IMR-90 (cell line): ENCODE measurements at regions not wholly inside any gene's neighbourhood (a gene's known extent, or its start where the extent isn't known, plus 50 kb on each side); places are given as distances from the start of the nearest gene placed in this dataset.

ENCODE experiments used
- ATAC-seq: fragments of 200-7000 bp; cut with Tn5 transposase; 2 replicates; pipeline ENCODE4 v1.9.1; 2020; ENCODE audit warnings: low read depth, mild to moderate bottlenecking, moderate library complexity
- BruUV-seq: library from RNA; stranded (reverse); fragments of 400-500 nt; replicated peaks from 2 replicates; lab custom pipeline; 2021; lab: Mats Ljungman, UMichigan
- CTCF ChIA-PET: fragments of 300-600 bp; formaldehyde crosslinking; extraction: SDS; loops from one replicate; lab custom pipeline; 2021; ENCODE audit warnings: antibody characterized with exemption; lab: Yijun Ruan, JAX
- POLR2A ChIA-PET: fragments of 300-600 bp; sonication (Branson Sonifier 250); formaldehyde crosslinking; loops from one replicate; lab custom pipeline; 2022; ENCODE audit warnings: antibody characterized with exemption; ENCODE audit not compliant: unreplicated experiment; lab: Charles Lee
- DNase-seq: peaks from one replicate; pipeline ENCODE4 v3.0.0; 2013
- H2AFZ ChIP-seq: replicated peaks from 2 replicates; pipeline ENCODE3; 2013; ENCODE audit warnings: low read length, mild to moderate bottlenecking; ENCODE audit not compliant: poor library complexity
- H2AK5ac ChIP-seq: 2 replicates; pipeline ENCODE4 v1.6.1; 2013; ENCODE audit warnings: low read depth, low read length, inconsistent platforms
- H2AK9ac ChIP-seq: replicated peaks from 2 replicates; pipeline ENCODE3; 2013; ENCODE audit warnings: mild to moderate bottlenecking, low read depth, low read length, moderate library complexity; ENCODE audit not compliant: poor library complexity
- H2BK120ac ChIP-seq: 2 replicates; pipeline ENCODE4 v1.6.1; 2013; ENCODE audit warnings: low read depth, low read length, inconsistent platforms
- H2BK15ac ChIP-seq: 3 replicates; pipeline ENCODE4 v1.6.1; 2013; ENCODE audit warnings: low read depth, low read length, inconsistent platforms
- H2BK20ac ChIP-seq: 2 replicates; pipeline ENCODE4 v1.6.1; 2013; ENCODE audit warnings: low read depth, mild to moderate bottlenecking, inconsistent platforms, low read length, moderate library complexity
- H2BK5ac ChIP-seq: 2 replicates; pipeline ENCODE4 v1.6.1; 2013; ENCODE audit warnings: mild to moderate bottlenecking, low read depth, low read length, inconsistent platforms; ENCODE audit not compliant: poor library complexity, severe bottlenecking
- H3K14ac ChIP-seq: replicated peaks from 2 replicates; pipeline ENCODE4 v1.6.1; 2013; ENCODE audit warnings: low read depth, low read length, inconsistent platforms
- H3K18ac ChIP-seq: 2 replicates; pipeline ENCODE4 v1.6.1; 2013; ENCODE audit warnings: low read depth, low read length, control low read depth
- H3K23ac ChIP-seq: 2 replicates; pipeline ENCODE4 v1.6.1; 2013; ENCODE audit warnings: low read depth, low read length, inconsistent platforms
- H3K27ac ChIP-seq: 2 replicates; pipeline ENCODE4 v1.5.1; 2013; ENCODE audit warnings: mild to moderate bottlenecking, control low read depth, low read length; ENCODE audit not compliant: insufficient read depth
- H3K27me3 ChIP-seq: 2 replicates; pipeline ENCODE4 v1.6.1; 2013; ENCODE audit warnings: low read length; ENCODE audit not compliant: control insufficient read depth, insufficient read depth
- H3K36me3 ChIP-seq: 2 replicates; pipeline ENCODE4 v1.6.1; 2013; ENCODE audit warnings: low read length, mixed read lengths; ENCODE audit not compliant: control insufficient read depth, insufficient read depth
- H3K4ac ChIP-seq: 2 replicates; pipeline ENCODE4 v1.6.1; 2013; ENCODE audit warnings: low read depth, low read length, inconsistent platforms
- H3K4me1 ChIP-seq: 2 replicates; pipeline ENCODE4 v1.6.1; 2013; ENCODE audit warnings: low read length, mixed read lengths; ENCODE audit not compliant: control insufficient read depth, insufficient read depth
- H3K4me2 ChIP-seq: 2 replicates; pipeline ENCODE4 v1.6.1; 2013; ENCODE audit warnings: low read depth, mild to moderate bottlenecking, control low read depth, low read length, moderate library complexity
- H3K4me3 ChIP-seq: 2 replicates; pipeline ENCODE4 v1.5.1; 2013; ENCODE audit warnings: low read depth, mild to moderate bottlenecking, control low read depth, low read length, moderate library complexity; ENCODE audit not compliant: insufficient read depth
- H3K56ac ChIP-seq: 2 replicates; pipeline ENCODE4 v1.6.1; 2013; ENCODE audit warnings: low read length, inconsistent platforms; ENCODE audit not compliant: insufficient read depth; ENCODE audit errors: extremely low read depth
- H3K79me1 ChIP-seq, 2 experiments: 2 replicates each; pipeline ENCODE4 v1.6.1; 2013; ENCODE audit warnings: low read length in 2 of 2, inconsistent platforms in 1 of 2, low read depth in 1 of 2
- H3K9ac ChIP-seq: 2 replicates; pipeline ENCODE4 v1.6.1; 2013; ENCODE audit warnings: low read depth, low read length, control low read depth
- H3K9me1 ChIP-seq: 2 replicates; pipeline ENCODE4 v1.6.1; 2013; ENCODE audit warnings: low read length, inconsistent platforms; ENCODE audit not compliant: insufficient read depth
- H3K9me3 ChIP-seq: 2 replicates; pipeline ENCODE4 v1.6.1; 2013; ENCODE audit warnings: low read length; ENCODE audit not compliant: control insufficient read depth, insufficient read depth
- H4K20me1 ChIP-seq: 2 replicates; pipeline ENCODE4 v1.6.1; 2013; ENCODE audit warnings: low read length, inconsistent platforms; ENCODE audit not compliant: insufficient read depth
- H4K5ac ChIP-seq: 2 replicates; pipeline ENCODE4 v1.6.1; 2013; ENCODE audit warnings: mild to moderate bottlenecking, low read depth, low read length, control low read depth
- H4K8ac ChIP-seq, 2 experiments: 2 replicates each; pipeline ENCODE4 v1.6.1; 2013; ENCODE audit warnings: low read depth in 2 of 2, low read length in 2 of 2, control low read depth in 1 of 2, inconsistent platforms in 1 of 2
- H4K91ac ChIP-seq: 2 replicates; pipeline ENCODE4 v1.6.1; 2013; ENCODE audit warnings: low read depth, low read length, inconsistent platforms; ENCODE audit not compliant: insufficient read depth
- BHLHE40 ChIP-seq: fragments of 150-350 bp; IDR thresholded peaks from 2 replicates; pipeline ENCODE4 v1.6.1; 2016; ENCODE audit warnings: mild to moderate bottlenecking, low read depth, low read length
- CEBPB ChIP-seq: IDR thresholded peaks from 2 replicates; pipeline ENCODE4 v1.6.1; 2012; ENCODE audit warnings: low read depth, low read length, improper control_type of control experiment
- CTCF ChIP-seq: conservative IDR thresholded peaks from 2 replicates; pipeline ENCODE4 v1.5.1; 2012; ENCODE audit warnings: mild to moderate bottlenecking, low read depth, low read length, improper control_type of control experiment
- ELK1 ChIP-seq: fragments of 150-350 bp; IDR thresholded peaks from 2 replicates; pipeline ENCODE4 v1.6.1; 2016; ENCODE audit warnings: low read depth, mild to moderate bottlenecking, low read length, moderate library complexity, borderline replicate concordance
- FOS ChIP-seq: fragments of 150-350 bp; IDR thresholded peaks from 2 replicates; pipeline ENCODE4 v1.6.1; 2016; ENCODE audit warnings: low read depth, low read length
- MAFK ChIP-seq: IDR thresholded peaks from 2 replicates; pipeline ENCODE4 v1.6.1; 2012; ENCODE audit warnings: low read depth, low read length, improper control_type of control experiment
- MXI1 ChIP-seq: IDR thresholded peaks from 2 replicates; pipeline ENCODE4 v1.6.1; 2012; ENCODE audit warnings: low read depth, mild to moderate bottlenecking, low read length, moderate library complexity, borderline replicate concordance
- POLR2A ChIP-seq: IDR thresholded peaks from 2 replicates; pipeline ENCODE4 v1.6.1; 2012; ENCODE audit warnings: mild to moderate bottlenecking, low read depth, low read length
- RAD21 ChIP-seq: IDR thresholded peaks from 2 replicates; pipeline ENCODE4 v1.6.1; 2012; ENCODE audit warnings: low read length, improper control_type of control experiment
- SMC3 ChIP-seq: fragments of 150-350 bp; IDR thresholded peaks from 2 replicates; pipeline ENCODE4 v1.6.1; 2016; ENCODE audit warnings: low read depth, mild to moderate bottlenecking, antibody characterized with exemption, low read length, moderate library complexity
- USF2 ChIP-seq: fragments of 150-350 bp; IDR thresholded peaks from 2 replicates; pipeline ENCODE4 v1.6.1; 2017; ENCODE audit warnings: mild to moderate bottlenecking, antibody characterized with exemption, low read length, low read depth
- WGBS, 2 experiments: methylation state at CpG; one replicate each; pipeline versions ENCODE4 v1.1.5 to v1.1.7; 2013; ENCODE audit warnings: missing lambda C conversion rate in 2 of 2; ENCODE audit not compliant: insufficient read length in 1 of 2; ENCODE audit errors: extremely low coverage in 2 of 2; 5-methylcytosine and 5-hydroxymethylcytosine counted together
- dilution Hi-C: fragments of 300-500 bp; cut with HindIII; formaldehyde crosslinking; loops from one replicate; pipeline ENCODE4 v1.14.3; 2018; ENCODE audit warnings: low sequenced_read_pairs; ENCODE audit not compliant: unreplicated experiment
- in situ Hi-C: fragments of 300-500 bp; cut with MboI; formaldehyde crosslinking; loops from 3 replicates; pipeline ENCODE4 v1.14.3; 2019; ENCODE audit warnings: low sequenced_read_pairs, inconsistent platforms, mixed read lengths
- intact Hi-C: fragments of 100-400 bp; cut with micrococcal nuclease; formaldehyde crosslinking; loops from 2 replicates; pipeline ENCODE4 v1.10.0; 2022

GRCh38 chr9:115764645-115765044, 388.9 kb upstream of the PAPPA start:
- WGBS, 2 experiments, result 86% methylated on average over 1 of the region's 1 CpG; no CpG with 5 or more reads in 1 of the 2 experiments
- H2BK20ac ChIP-seq, result no peak overlapping the region
- no peaks in the 10 kb centered on the region for H4K20me1 ChIP-seq
- no peak for ATAC-seq
- H3K4me1 ChIP-seq, result no peaks in the 10 kb centered on the region
- H3K9me1 ChIP-seq, result no peaks in the 10 kb centered on the region
- no peak for DNase-seq
- no peak overlapping the region for H3K4me3 ChIP-seq
- H3K27ac ChIP-seq, result no peak overlapping the region
- no peaks in the 10 kb centered on the region for H3K9me3 ChIP-seq
- intact Hi-C loops (no loop called here), dilution Hi-C loops (no loop called here), in situ Hi-C loops (no loop called here)
- H2AK5ac ChIP-seq, result no peak overlapping the region
- no peak overlapping the region for H2AK9ac ChIP-seq
- H4K5ac ChIP-seq, result no peak overlapping the region
- ChIA-PET POLR2A (no interaction called here), CTCF (no interaction called here)
- H2BK15ac ChIP-seq, result no peak overlapping the region
- H3K56ac ChIP-seq, result no peak overlapping the region
- no TSS peak for BruUV-seq
- H3K36me3 ChIP-seq, result no peaks in the 10 kb centered on the region
- H3K79me1 ChIP-seq, result no peaks in the 10 kb centered on the region
- no peak overlapping the region for H2BK120ac ChIP-seq
- no peak overlapping the region for H4K8ac ChIP-seq
- no peak overlapping the region for H3K4me2 ChIP-seq
- no peak overlapping the region for H3K14ac ChIP-seq
- no peak overlapping the region for H4K91ac ChIP-seq
- no peak overlapping the region for H2BK5ac ChIP-seq
- no peak overlapping the region for H3K9ac ChIP-seq
- TF ChIP-seq MXI1, result no peak
- no peak for TF ChIP-seq BHLHE40
- TF ChIP-seq FOS, result no peak
- TF ChIP-seq SMC3, result no peak
- no peak for TF ChIP-seq ELK1
- no peak for TF ChIP-seq RAD21
- TF ChIP-seq USF2, result no peak
- TF ChIP-seq POLR2A, result no peak
- no peak for TF ChIP-seq CTCF
- no peak for TF ChIP-seq MAFK
- TF ChIP-seq CEBPB, result no peak
- no peak overlapping the region for H2AFZ ChIP-seq
- H3K27me3 ChIP-seq, result no peaks in the 10 kb centered on the region
- H3K23ac ChIP-seq, result no peak overlapping the region
- H3K4ac ChIP-seq, result no peak overlapping the region
- no peak overlapping the region for H3K18ac ChIP-seq
